Hypothalamus (tissue), 51 donors: ENCODE measurements at regions not wholly inside any gene's neighbourhood (a gene's known extent, or its start where the extent isn't known, plus 50 kb on each side); places are given as distances from the start of the nearest gene placed in this dataset.

Source experiments
- DNase-seq, 51 donors: peaks; one replicate each; lab custom pipeline; 2025; lab: John Stamatoyannopoulos, UW

- no peak for DNase-seq
These were observed 91.3 kb upstream of the GPR45 start for GRCh38 chr2:105150231-105150630.

GRCh38 chr2:105154119-105154818 lies 87.3 kb upstream of the GPR45 start:
- no peak for DNase-seq

GRCh38 chr2:105156166-105156565 lies 85.4 kb upstream of the GPR45 start:
- DNase-seq, result no peak

- DNase-seq, result no peak
These were observed 83.5 kb upstream of the GPR45 start for GRCh38 chr2:105158002-105158401.

- no peak for DNase-seq
These were observed 74.9 kb upstream of the GPR45 start for GRCh38 chr2:105166688-105167087.

- DNase-seq, result no peak
These were observed 73.0 kb upstream of the GPR45 start for GRCh38 chr2:105168543-105168942.

GRCh38 chr2:105175231-105175630 lies 66.3 kb upstream of the GPR45 start:
- DNase-seq, result no peak

- DNase-seq, result no peak
These were observed 65.1 kb upstream of the GPR45 start for GRCh38 chr2:105176429-105176828.

- no peak for DNase-seq
These were observed 64.5 kb upstream of the GPR45 start for GRCh38 chr2:105177008-105177407.

- DNase-seq, result no peak
These were observed 63.8 kb upstream of the GPR45 start for GRCh38 chr2:105177536-105178254.

- peak in 25 of 51 donors; percentile 5 to 52 (median 29) for DNase-seq
These were observed 61.8 kb upstream of the GPR45 start for GRCh38 chr2:105179469-105180372.

- peak in 1 of 51 donors; percentile 25 for DNase-seq
These were observed 61.0 kb upstream of the GPR45 start for GRCh38 chr2:105180491-105180972.

- DNase-seq, result no peak
These were observed 60.3 kb upstream of the GPR45 start for GRCh38 chr2:105181282-105181681.

- no peak for DNase-seq
These were observed 57.8 kb upstream of the GPR45 start for GRCh38 chr2:105183555-105184323.

- no peak for DNase-seq
These were observed 57.1 kb upstream of the GPR45 start for GRCh38 chr2:105184420-105184819.

- DNase-seq, result no peak
These were observed 54.5 kb upstream of the GPR45 start for GRCh38 chr2:105186967-105187498.

- DNase-seq, result no peak
These were observed 54.0 kb upstream of the GPR45 start for GRCh38 chr2:105187531-105187930.

GRCh38 chr2:105188343-105188742 lies 53.2 kb upstream of the GPR45 start:
- no peak for DNase-seq
